Hepatocyte (in vitro differentiated cells): ENCODE measurements at regions not wholly inside any gene's neighbourhood (a gene's known extent, or its start where the extent isn't known, plus 50 kb on each side); places are given as distances from the start of the nearest gene placed in this dataset.

ENCODE experiments used
- DNase-seq: peaks from one replicate; pipeline ENCODE4 v3.0.0-alpha.2; 2016; ENCODE audit warnings: low spot score
- H2AFZ ChIP-seq: fragments of 200-600 bp; sonication (generic); 2 replicates; pipeline ENCODE4 v1.6.0; 2016; ENCODE audit warnings: antibody characterized with exemption, mild to moderate bottlenecking
- H3K27ac ChIP-seq: fragments of 200-600 bp; sonication (generic); 2 replicates; pipeline ENCODE4 v1.5.1; 2016; ENCODE audit warnings: mild to moderate bottlenecking
- H3K27me3 ChIP-seq: fragments of 200-600 bp; sonication (generic); 2 replicates; pipeline ENCODE4 v1.6.1; 2016
- H3K36me3 ChIP-seq: fragments of 200-600 bp; sonication (generic); replicated peaks from 2 replicates; pipeline ENCODE4 v1.5.1; 2016; ENCODE audit warnings: low read depth; ENCODE audit not compliant: insufficient read depth
- H3K4me1 ChIP-seq: fragments of 200-600 bp; sonication (generic); 2 replicates; pipeline ENCODE4 v1.5.1; 2016; ENCODE audit warnings: mild to moderate bottlenecking, moderate library complexity; ENCODE audit not compliant: insufficient read depth
- H3K4me2 ChIP-seq: fragments of 200-600 bp; sonication (generic); 2 replicates; pipeline ENCODE4 v1.6.0; 2016
- H3K4me3 ChIP-seq: fragments of 200-600 bp; sonication (generic); 2 replicates; pipeline ENCODE4 v1.5.1; 2016; ENCODE audit warnings: mild to moderate bottlenecking
- H3K79me2 ChIP-seq: fragments of 200-600 bp; sonication (generic); 2 replicates; pipeline ENCODE4 v1.6.0; 2017; ENCODE audit warnings: mild to moderate bottlenecking
- H3K9me2 ChIP-seq: fragments of 200-600 bp; sonication (generic); replicated peaks from 2 replicates; pipeline ENCODE4 v1.6.0; 2017; ENCODE audit warnings: mild to moderate bottlenecking; ENCODE audit not compliant: insufficient read depth
- H3K9me3 ChIP-seq: fragments of 200-600 bp; sonication (generic); 2 replicates; pipeline ENCODE4 v1.5.1; 2016; ENCODE audit warnings: low read depth, mild to moderate bottlenecking
- H4K20me1 ChIP-seq: fragments of 200-600 bp; sonication (generic); 2 replicates; pipeline ENCODE4 v1.6.0; 2016; ENCODE audit warnings: mild to moderate bottlenecking; ENCODE audit not compliant: insufficient read depth, poor library complexity, severe bottlenecking
- CTCF ChIP-seq: fragments of 200-600 bp; sonication (generic); IDR thresholded peaks from 2 replicates; pipeline ENCODE4 v1.5.1; 2016; ENCODE audit warnings: antibody characterized with exemption, mild to moderate bottlenecking; ENCODE audit not compliant: poor library complexity
- EZH2 ChIP-seq: fragments of 200-600 bp; sonication (generic); IDR thresholded peaks from 2 replicates; pipeline ENCODE4 v1.6.1; 2016; ENCODE audit warnings: antibody characterized with exemption, mild to moderate bottlenecking, borderline replicate concordance
- EZH2phosphoT487 ChIP-seq: fragments of 200-600 bp; sonication (generic); IDR thresholded peaks from one replicate; pipeline ENCODE4 v1.6.1; 2018; ENCODE audit warnings: antibody characterized with exemption, mild to moderate bottlenecking, low read depth, moderate library complexity; ENCODE audit not compliant: unreplicated experiment, severe bottlenecking
- WGBS: methylation state at CpG from one replicate; pipeline ENCODE4 v1.1.6; 2016; ENCODE audit warnings: low lambda C conversion rate; ENCODE audit errors: missing lambda C conversion rate; 5-methylcytosine and 5-hydroxymethylcytosine counted together

GRCh38 chr9:26675035-26675434 is 217.6 kb downstream of the CAAP1 start:
- WGBS = 51% methylated on average over 3 of the region's 3 CpGs
- no peaks in the 10 kb centered on the region for H3K36me3 ChIP-seq
- no peaks in the 10 kb centered on the region for H4K20me1 ChIP-seq
- no peaks in the 10 kb centered on the region for H3K9me3 ChIP-seq
- H2AFZ ChIP-seq = no peak overlapping the region
- H3K27ac ChIP-seq = no peak overlapping the region
- H3K27me3 ChIP-seq = no peaks in the 10 kb centered on the region
- H3K79me2 ChIP-seq = no peaks in the 10 kb centered on the region
- DNase-seq = no peak
- no peak overlapping the region for H3K4me3 ChIP-seq
- no peaks in the 10 kb centered on the region for H3K9me2 ChIP-seq
- no peaks in the 10 kb centered on the region for H3K4me1 ChIP-seq
- TF ChIP-seq CTCF (no peak), EZH2 (no peak), EZH2phosphoT487 (no peak)
- no peak overlapping the region for H3K4me2 ChIP-seq

GRCh38 chr9:26673261-26673660 is 219.3 kb downstream of the CAAP1 start:
- TF ChIP-seq EZH2 (no peak), EZH2phosphoT487 (no peak), CTCF (no peak)
- Histone ChIP-seq H3K36me3 (no peaks in the 10 kb centered on the region), H3K4me2 (no peak overlapping the region), H3K4me1 (no peaks in the 10 kb centered on the region), H3K9me2 (no peaks in the 10 kb centered on the region), H3K9me3 (no peaks in the 10 kb centered on the region), H2AFZ (peak overlapping the region; percentile 4), H3K4me3 (no peak overlapping the region), H3K27ac (no peak overlapping the region), H3K79me2 (no peaks in the 10 kb centered on the region), H4K20me1 (no peaks in the 10 kb centered on the region), H3K27me3 (no peaks in the 10 kb centered on the region)
- DNase-seq = no peak

GRCh38 chr9:26669701-26670670 is 222.6 kb downstream of the CAAP1 start:
- no peaks in the 10 kb centered on the region for H3K9me2 ChIP-seq
- H3K4me2 ChIP-seq = no peak overlapping the region
- 84% methylated on average over 5 of the region's 5 CpGs for WGBS
- H3K27me3 ChIP-seq = no peaks in the 10 kb centered on the region
- no peak overlapping the region for H2AFZ ChIP-seq
- DNase-seq = no peak
- no peak overlapping the region for H3K4me3 ChIP-seq
- TF ChIP-seq EZH2phosphoT487 = no peak
- TF ChIP-seq CTCF = no peak
- no peaks in the 10 kb centered on the region for H3K4me1 ChIP-seq
- no peaks in the 10 kb centered on the region for H3K79me2 ChIP-seq
- H3K27ac ChIP-seq = no peak overlapping the region
- H3K9me3 ChIP-seq = no peaks in the 10 kb centered on the region
- no peaks in the 10 kb centered on the region for H3K36me3 ChIP-seq
- no peaks in the 10 kb centered on the region for H4K20me1 ChIP-seq
